ENCODE measurements at regions not wholly inside any gene's neighbourhood (a gene's known extent, or its start where the extent isn't known, plus 50 kb on each side); places are given as distances from the start of the nearest gene placed in this dataset.

- DNase-seq (ENCODE audit: low spot score) (no peak), FAIRE-seq (no peak)
Measured at GRCh38 chr3:59698091-59698490, 648.3 kb upstream of the CFAP20DC start.

- no peak for DNase-seq (ENCODE audit: low spot score)
- no peak for FAIRE-seq
Measured at GRCh38 chr3:59696783-59697182, 647.0 kb upstream of the CFAP20DC start.

- DNase-seq (ENCODE audit: low spot score) = no peak
Measured at GRCh38 chr3:59695860-59696259, 646.0 kb upstream of the CFAP20DC start.

GRCh38 chr3:59692117-59692516, 642.3 kb upstream of the CFAP20DC start:
- FAIRE-seq (no peak), DNase-seq (ENCODE audit: low spot score) (no peak)

More at GRCh38 chr3:59695860-59696259, 646.0 kb upstream of the CFAP20DC start:
- no peak for FAIRE-seq

- DNase-seq (ENCODE audit: low spot score) (no peak), FAIRE-seq (no peak)
Measured at GRCh38 chr3:59690886-59691285, 641.1 kb upstream of the CFAP20DC start.

GRCh38 chr3:59688636-59689035, 638.8 kb upstream of the CFAP20DC start:
- FAIRE-seq (no peak), DNase-seq (ENCODE audit: low spot score) (no peak)

GRCh38 chr3:59685432-59685831, 635.6 kb upstream of the CFAP20DC start:
- no peak for FAIRE-seq
- no peak for DNase-seq (ENCODE audit: low spot score)

- no peak for FAIRE-seq
- no peak for DNase-seq (ENCODE audit: low spot score)
Measured at GRCh38 chr3:59684766-59685165, 634.9 kb upstream of the CFAP20DC start.

GRCh38 chr3:59680919-59681318, 631.1 kb upstream of the CFAP20DC start:
- no peak for FAIRE-seq

GRCh38 chr3:59677747-59678702, 628.2 kb upstream of the CFAP20DC start:
- DNase-seq (ENCODE audit: low spot score) (no peak), FAIRE-seq (no peak)

More at GRCh38 chr3:59680919-59681318, 631.1 kb upstream of the CFAP20DC start:
- no peak for DNase-seq (ENCODE audit: low spot score)

- no peak for DNase-seq (ENCODE audit: low spot score)
- no peak for FAIRE-seq
Measured at GRCh38 chr3:59675495-59675894, 625.7 kb upstream of the CFAP20DC start.

GRCh38 chr3:59663076-59663850, 613.4 kb upstream of the CFAP20DC start:
- FAIRE-seq = no peak
- DNase-seq (ENCODE audit: low spot score) = no peak

- DNase-seq (ENCODE audit: low spot score) (no peak), FAIRE-seq (no peak)
Measured at GRCh38 chr3:59660852-59661625, 611.2 kb upstream of the CFAP20DC start.

GRCh38 chr3:59660376-59660775, 610.6 kb upstream of the CFAP20DC start:
- FAIRE-seq (no peak), DNase-seq (ENCODE audit: low spot score) (no peak)

- DNase-seq (ENCODE audit: low spot score) = no peak
- no peak for FAIRE-seq
Measured at GRCh38 chr3:59659755-59660154, 609.9 kb upstream of the CFAP20DC start.

GRCh38 chr3:59658866-59659265, 609.0 kb upstream of the CFAP20DC start:
- no peak for FAIRE-seq

GRCh38 chr3:59658274-59658673, 608.4 kb upstream of the CFAP20DC start:
- FAIRE-seq (no peak), DNase-seq (ENCODE audit: low spot score) (no peak)

More at GRCh38 chr3:59658866-59659265, 609.0 kb upstream of the CFAP20DC start:
- no peak for DNase-seq (ENCODE audit: low spot score)

GRCh38 chr3:59655418-59656015, 605.7 kb upstream of the CFAP20DC start:
- FAIRE-seq (no peak), DNase-seq (ENCODE audit: low spot score) (no peak)

- no peak for FAIRE-seq
- DNase-seq (ENCODE audit: low spot score) = no peak
Measured at GRCh38 chr3:59654480-59655417, 604.9 kb upstream of the CFAP20DC start.

GRCh38 chr3:59654123-59654479, 604.3 kb upstream of the CFAP20DC start:
- DNase-seq (ENCODE audit: low spot score) (no peak), FAIRE-seq (no peak)

All from RCC 7860 (cell line).